Neural crest cell (in vitro differentiated cells): ENCODE measurements at regions not wholly inside any gene's neighbourhood (a gene's known extent, or its start where the extent isn't known, plus 50 kb on each side); places are given as distances from the start of the nearest gene placed in this dataset.

Source experiments
- DNase-seq: peaks from one replicate; pipeline ENCODE4 v3.0.0; 2021; ENCODE audit warnings: low read depth, mixed read lengths, low spot score
- H3K27ac Mint-ChIP-seq: one replicate; pipeline ENCODE4 v1.8.0; 2021; ENCODE audit warnings: mild to moderate bottlenecking, mixed read lengths; ENCODE audit not compliant: unreplicated experiment
- H3K27me3 Mint-ChIP-seq: 2 replicates; pipeline ENCODE4 v1.8.0; 2021; ENCODE audit warnings: low read depth, mild to moderate bottlenecking, mixed read lengths
- H3K36me3 Mint-ChIP-seq: 2 replicates; pipeline ENCODE4 v1.8.0; 2021; ENCODE audit warnings: low read depth, mild to moderate bottlenecking, mixed read lengths
- H3K4me1 Mint-ChIP-seq: 2 replicates; pipeline ENCODE4 v1.8.0; 2021; ENCODE audit warnings: mixed read lengths
- H3K4me3 Mint-ChIP-seq: one replicate; pipeline ENCODE4 v1.8.0; 2021; ENCODE audit warnings: mild to moderate bottlenecking, mixed read lengths
- H3K9me3 Mint-ChIP-seq: 2 replicates; pipeline ENCODE4 v1.8.0; 2021; ENCODE audit warnings: mixed read lengths
- TF ChIP-seq, protein P1 (sequence below): fragments of 200-600 bp; sonication (generic); conservative IDR thresholded peaks from 2 replicates; pipeline ENCODE4 v1.5.0; 2021; ENCODE audit warnings: antibody characterized with exemption, mild to moderate bottlenecking

DNA sequence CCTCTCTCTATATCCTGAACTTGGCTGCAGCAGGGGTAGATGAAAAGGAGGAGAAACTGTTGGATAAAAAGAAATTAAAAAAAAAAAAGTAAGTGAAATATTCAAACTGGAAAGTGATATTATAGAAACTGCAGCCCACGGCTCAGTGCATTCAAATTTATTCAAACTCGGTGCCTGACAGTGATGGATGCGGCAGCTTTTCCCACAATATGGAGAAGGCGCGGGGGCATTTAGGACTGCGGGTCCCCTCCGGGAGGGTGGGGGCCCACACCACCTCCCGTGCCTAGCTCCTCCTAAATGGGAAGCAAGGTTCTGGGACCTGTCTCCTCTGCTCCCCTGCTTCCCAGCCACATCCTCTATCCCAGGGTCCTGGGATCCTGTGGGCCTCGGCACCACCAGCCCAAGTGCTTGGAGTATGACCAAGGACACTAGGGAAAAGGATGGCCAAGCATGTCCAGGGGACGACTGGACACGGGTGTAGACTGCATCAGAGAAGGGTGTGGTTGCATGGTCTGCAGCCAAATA lies 82.4 kb downstream of the HIF1AN start:
- no peak overlapping the region for H3K27ac Mint-ChIP-seq
- no peaks in the 10 kb centered on the region for H3K36me3 Mint-ChIP-seq
- H3K27me3 Mint-ChIP-seq, result peaks cover 82% of the 10 kb centered on the region
- H3K9me3 Mint-ChIP-seq, result no peaks in the 10 kb centered on the region
- TF ChIP-seq, protein P1, sequence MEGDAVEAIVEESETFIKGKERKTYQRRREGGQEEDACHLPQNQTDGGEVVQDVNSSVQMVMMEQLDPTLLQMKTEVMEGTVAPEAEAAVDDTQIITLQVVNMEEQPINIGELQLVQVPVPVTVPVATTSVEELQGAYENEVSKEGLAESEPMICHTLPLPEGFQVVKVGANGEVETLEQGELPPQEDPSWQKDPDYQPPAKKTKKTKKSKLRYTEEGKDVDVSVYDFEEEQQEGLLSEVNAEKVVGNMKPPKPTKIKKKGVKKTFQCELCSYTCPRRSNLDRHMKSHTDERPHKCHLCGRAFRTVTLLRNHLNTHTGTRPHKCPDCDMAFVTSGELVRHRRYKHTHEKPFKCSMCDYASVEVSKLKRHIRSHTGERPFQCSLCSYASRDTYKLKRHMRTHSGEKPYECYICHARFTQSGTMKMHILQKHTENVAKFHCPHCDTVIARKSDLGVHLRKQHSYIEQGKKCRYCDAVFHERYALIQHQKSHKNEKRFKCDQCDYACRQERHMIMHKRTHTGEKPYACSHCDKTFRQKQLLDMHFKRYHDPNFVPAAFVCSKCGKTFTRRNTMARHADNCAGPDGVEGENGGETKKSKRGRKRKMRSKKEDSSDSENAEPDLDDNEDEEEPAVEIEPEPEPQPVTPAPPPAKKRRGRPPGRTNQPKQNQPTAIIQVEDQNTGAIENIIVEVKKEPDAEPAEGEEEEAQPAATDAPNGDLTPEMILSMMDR, result no peak
- no peak for DNase-seq
- no peaks in the 10 kb centered on the region for H3K4me1 Mint-ChIP-seq
- no peak overlapping the region for H3K4me3 Mint-ChIP-seq

- H3K9me3 Mint-ChIP-seq, result no peaks in the 10 kb centered on the region
- no peaks in the 10 kb centered on the region for H3K4me1 Mint-ChIP-seq
- no peak overlapping the region for H3K27ac Mint-ChIP-seq
- H3K36me3 Mint-ChIP-seq, result no peaks in the 10 kb centered on the region
- DNase-seq, result no peak
- TF ChIP-seq, protein P1, result no peak
- peaks cover 80% of the 10 kb centered on the region for H3K27me3 Mint-ChIP-seq
- H3K4me3 Mint-ChIP-seq, result no peak overlapping the region
Measured at GRCh38 chr10:100618632-100619255, 83.0 kb downstream of the HIF1AN start.

DNA sequence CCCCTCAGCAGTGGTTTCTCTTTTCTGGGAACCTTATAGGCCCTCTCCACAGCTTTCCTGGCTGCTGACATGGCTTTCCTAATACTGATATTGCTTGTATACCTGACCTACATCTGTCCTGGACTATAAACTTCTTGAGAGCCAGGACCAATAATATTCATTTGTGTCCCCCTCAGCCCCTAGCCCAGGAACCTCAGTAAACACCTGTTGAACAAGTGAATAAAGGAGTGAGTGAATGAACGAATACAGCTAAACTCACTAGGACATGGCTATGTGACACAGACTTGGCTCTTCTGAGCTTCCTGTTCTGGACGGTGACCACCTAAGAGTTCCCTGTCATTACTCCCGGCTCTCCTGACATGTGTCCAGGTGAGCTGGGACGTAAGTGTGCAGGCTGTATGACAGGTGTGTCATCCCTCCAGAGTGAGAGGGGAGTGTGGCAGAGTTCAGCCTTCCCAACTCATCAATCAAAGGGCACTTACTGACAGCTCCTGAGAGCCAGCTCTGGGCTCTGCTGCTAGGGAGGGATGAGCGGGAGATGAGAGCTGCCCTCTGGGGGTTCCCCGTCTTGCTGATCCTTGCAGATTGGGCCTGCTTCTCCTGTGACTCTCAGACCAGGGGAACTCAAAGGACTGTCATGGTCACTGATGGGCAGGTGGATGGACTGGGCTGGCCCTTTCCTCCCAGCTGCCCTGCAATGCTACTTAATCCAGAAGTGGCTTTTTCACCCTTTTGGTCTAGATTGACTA lies 84.5 kb downstream of the HIF1AN start:
- TF ChIP-seq, protein P1, result no peak
- no peak overlapping the region for H3K4me3 Mint-ChIP-seq
- H3K9me3 Mint-ChIP-seq, result no peaks in the 10 kb centered on the region
- no peak for DNase-seq
- H3K36me3 Mint-ChIP-seq, result no peaks in the 10 kb centered on the region
- peaks cover 4% of the 10 kb centered on the region for H3K4me1 Mint-ChIP-seq
- H3K27me3 Mint-ChIP-seq, result peaks cover 73% of the 10 kb centered on the region
- no peak overlapping the region for H3K27ac Mint-ChIP-seq

DNA sequence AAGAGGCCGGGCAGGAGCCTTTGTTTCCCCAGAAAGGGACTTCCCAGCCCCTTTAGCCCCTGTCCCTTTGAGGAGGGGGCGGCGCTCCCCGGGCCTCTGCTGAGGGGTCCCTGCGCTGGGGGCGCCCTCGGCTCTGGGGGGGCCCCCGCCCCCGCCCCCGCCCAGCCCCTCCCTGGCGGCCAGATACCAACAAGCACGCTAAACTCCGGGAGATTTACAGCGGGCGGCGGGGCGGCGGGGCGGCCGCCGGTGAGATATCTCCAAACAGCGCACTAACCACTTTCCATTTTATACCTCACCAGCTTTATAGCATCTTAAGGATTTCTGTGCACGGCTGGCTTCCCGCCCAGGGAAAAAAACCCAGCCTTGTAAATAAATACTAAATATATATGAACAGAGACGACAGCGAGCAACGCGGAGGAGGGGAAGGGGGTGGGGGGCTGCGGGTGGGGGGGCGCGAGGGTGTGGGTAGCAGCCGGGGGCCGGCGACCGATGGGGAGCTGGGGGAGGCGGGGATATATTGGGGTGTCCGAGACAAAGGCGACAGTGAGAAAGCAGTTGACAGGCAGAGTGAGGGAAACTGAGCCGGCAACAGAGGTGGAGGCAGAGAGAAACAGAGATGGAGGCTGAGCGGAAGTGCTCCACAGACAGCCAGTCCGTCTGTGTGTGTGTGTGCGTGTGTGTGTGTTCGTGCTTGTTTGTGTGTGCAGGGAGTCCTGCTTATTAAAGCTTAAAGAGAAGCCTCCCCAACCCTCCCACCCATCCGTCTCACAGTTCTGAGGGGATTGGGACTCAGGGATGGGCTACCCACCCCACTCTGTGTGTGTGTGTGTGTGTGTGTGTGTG lies 85.8 kb downstream of the HIF1AN start:
- Mint-ChIP-seq H3K4me3 (no peak overlapping the region), H3K27me3 (peaks cover 69% of the 10 kb centered on the region), H3K27ac (no peak overlapping the region), H3K9me3 (no peaks in the 10 kb centered on the region), H3K4me1 (peaks cover 16% of the 10 kb centered on the region), H3K36me3 (no peaks in the 10 kb centered on the region)
- DNase-seq, result no peak
- TF ChIP-seq, protein P1, result no peak

- Mint-ChIP-seq H3K4me1 (peaks cover 16% of the 10 kb centered on the region), H3K4me3 (no peak overlapping the region), H3K36me3 (no peaks in the 10 kb centered on the region), H3K9me3 (no peaks in the 10 kb centered on the region), H3K27me3 (peaks cover 65% of the 10 kb centered on the region), H3K27ac (no peak overlapping the region)
- DNase-seq, result no peak
- TF ChIP-seq, protein P1, result no peak
Measured at GRCh38 chr10:100622946-100623345, 87.2 kb downstream of the HIF1AN start.
